GM23338 (cell line): ENCODE measurements at regions not wholly inside any gene's neighbourhood (a gene's known extent, or its start where the extent isn't known, plus 50 kb on each side); places are given as distances from the start of the nearest gene placed in this dataset.

ENCODE experiments used
- ETS1 ChIP-seq: IDR thresholded peaks from 2 replicates; pipeline ENCODE4 v1.6.1; 2016; ENCODE audit warnings: antibody characterized with exemption
- NANOG ChIP-seq: IDR thresholded peaks from 2 replicates; pipeline ENCODE4 v1.6.1; 2016; ENCODE audit warnings: antibody characterized with exemption, borderline replicate concordance
- TF ChIP-seq, protein P1 (sequence below): fragments of 250-450 bp; sonication (Bioruptor Pico); IDR thresholded peaks from 2 replicates; pipeline ENCODE4 v1.5.0; 2020; ENCODE audit warnings: mild to moderate bottlenecking, moderate library complexity

- TF ChIP-seq ETS1, result no peak
- TF ChIP-seq, protein P1, sequence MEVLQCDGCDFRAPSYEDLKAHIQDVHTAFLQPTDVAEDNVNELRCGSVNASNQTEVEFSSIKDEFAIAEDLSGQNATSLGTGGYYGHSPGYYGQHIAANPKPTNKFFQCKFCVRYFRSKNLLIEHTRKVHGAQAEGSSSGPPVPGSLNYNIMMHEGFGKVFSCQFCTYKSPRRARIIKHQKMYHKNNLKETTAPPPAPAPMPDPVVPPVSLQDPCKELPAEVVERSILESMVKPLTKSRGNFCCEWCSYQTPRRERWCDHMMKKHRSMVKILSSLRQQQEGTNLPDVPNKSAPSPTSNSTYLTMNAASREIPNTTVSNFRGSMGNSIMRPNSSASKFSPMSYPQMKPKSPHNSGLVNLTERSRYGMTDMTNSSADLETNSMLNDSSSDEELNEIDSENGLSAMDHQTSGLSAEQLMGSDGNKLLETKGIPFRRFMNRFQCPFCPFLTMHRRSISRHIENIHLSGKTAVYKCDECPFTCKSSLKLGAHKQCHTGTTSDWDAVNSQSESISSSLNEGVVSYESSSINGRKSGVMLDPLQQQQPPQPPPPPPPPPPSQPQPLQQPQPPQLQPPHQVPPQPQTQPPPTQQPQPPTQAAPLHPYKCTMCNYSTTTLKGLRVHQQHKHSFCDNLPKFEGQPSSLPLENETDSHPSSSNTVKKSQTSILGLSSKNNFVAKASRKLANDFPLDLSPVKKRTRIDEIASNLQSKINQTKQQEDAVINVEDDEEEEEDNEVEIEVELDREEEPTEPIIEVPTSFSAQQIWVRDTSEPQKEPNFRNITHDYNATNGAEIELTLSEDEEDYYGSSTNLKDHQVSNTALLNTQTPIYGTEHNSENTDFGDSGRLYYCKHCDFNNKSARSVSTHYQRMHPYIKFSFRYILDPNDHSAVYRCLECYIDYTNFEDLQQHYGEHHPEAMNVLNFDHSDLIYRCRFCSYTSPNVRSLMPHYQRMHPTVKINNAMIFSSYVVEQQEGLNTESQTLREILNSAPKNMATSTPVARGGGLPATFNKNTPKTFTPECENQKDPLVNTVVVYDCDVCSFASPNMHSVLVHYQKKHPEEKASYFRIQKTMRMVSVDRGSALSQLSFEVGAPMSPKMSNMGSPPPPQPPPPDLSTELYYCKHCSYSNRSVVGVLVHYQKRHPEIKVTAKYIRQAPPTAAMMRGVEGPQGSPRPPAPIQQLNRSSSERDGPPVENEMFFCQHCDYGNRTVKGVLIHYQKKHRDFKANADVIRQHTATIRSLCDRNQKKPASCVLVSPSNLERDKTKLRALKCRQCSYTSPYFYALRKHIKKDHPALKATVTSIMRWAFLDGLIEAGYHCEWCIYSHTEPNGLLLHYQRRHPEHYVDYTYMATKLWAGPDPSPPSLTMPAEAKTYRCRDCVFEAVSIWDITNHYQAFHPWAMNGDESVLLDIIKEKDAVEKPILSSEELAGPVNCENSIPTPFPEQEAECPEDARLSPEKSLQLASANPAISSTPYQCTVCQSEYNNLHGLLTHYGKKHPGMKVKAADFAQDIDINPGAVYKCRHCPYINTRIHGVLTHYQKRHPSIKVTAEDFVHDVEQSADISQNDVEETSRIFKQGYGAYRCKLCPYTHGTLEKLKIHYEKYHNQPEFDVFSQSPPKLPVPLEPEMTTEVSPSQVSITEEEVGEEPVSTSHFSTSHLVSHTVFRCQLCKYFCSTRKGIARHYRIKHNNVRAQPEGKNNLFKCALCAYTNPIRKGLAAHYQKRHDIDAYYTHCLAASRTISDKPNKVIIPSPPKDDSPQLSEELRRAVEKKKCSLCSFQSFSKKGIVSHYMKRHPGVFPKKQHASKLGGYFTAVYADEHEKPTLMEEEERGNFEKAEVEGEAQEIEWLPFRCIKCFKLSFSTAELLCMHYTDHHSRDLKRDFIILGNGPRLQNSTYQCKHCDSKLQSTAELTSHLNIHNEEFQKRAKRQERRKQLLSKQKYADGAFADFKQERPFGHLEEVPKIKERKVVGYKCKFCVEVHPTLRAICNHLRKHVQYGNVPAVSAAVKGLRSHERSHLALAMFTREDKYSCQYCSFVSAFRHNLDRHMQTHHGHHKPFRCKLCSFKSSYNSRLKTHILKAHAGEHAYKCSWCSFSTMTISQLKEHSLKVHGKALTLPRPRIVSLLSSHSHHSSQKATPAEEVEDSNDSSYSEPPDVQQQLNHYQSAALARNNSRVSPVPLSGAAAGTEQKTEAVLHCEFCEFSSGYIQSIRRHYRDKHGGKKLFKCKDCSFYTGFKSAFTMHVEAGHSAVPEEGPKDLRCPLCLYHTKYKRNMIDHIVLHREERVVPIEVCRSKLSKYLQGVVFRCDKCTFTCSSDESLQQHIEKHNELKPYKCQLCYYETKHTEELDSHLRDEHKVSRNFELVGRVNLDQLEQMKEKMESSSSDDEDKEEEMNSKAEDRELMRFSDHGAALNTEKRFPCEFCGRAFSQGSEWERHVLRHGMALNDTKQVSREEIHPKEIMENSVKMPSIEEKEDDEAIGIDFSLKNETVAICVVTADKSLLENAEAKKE, result no peak
- no peak for TF ChIP-seq NANOG
Measured at GRCh38 chr2:169415233-169415748, 53.0 kb upstream of the LRP2 start (continued).
